GM12878 (cell line): ENCODE measurements at regions not wholly inside any gene's neighbourhood (a gene's known extent, or its start where the extent isn't known, plus 50 kb on each side); places are given as distances from the start of the nearest gene placed in this dataset.

ENCODE experiments used
- ATAC-seq: fragments of 200-7000 bp; cut with Tn5 transposase; 3 replicates; pipeline ENCODE4 v1.9.1; 2020; ENCODE audit warnings: mild to moderate bottlenecking, moderate library complexity
- BruUV-seq: library from RNA; stranded (reverse); fragments of 400-500 nt; replicated peaks from 2 replicates; lab custom pipeline; 2021; lab: Mats Ljungman, UMichigan
- CTCF ChIA-PET: fragments of 300-600 bp; sonication (Branson Sonifier 250); formaldehyde crosslinking; extraction: SDS; loops from one replicate; lab custom pipeline; 2021; ENCODE audit warnings: inconsistent platforms; lab: Yijun Ruan, JAX
- POLR2A ChIA-PET: fragments of 350-600 bp; formaldehyde crosslinking; extraction: SDS; loops from one replicate; lab custom pipeline; 2021; ENCODE audit warnings: inconsistent platforms; lab: Charles Lee
- RAD21 ChIA-PET: fragments of 300-600 bp; sonication (Branson Sonifier 250); formaldehyde crosslinking; loops from one replicate; lab custom pipeline; 2023; ENCODE audit warnings: antibody characterized with exemption; ENCODE audit not compliant: unreplicated experiment; lab: Charles Lee
- SMC1A ChIA-PET: fragments of 300-600 bp; sonication (Branson Sonifier 250); formaldehyde crosslinking; loops from one replicate; lab custom pipeline; 2023; ENCODE audit not compliant: unreplicated experiment, uncharacterized antibody; lab: Charles Lee
- DNase-seq: peaks from one replicate; pipeline ENCODE4 v3.0.0-alpha.2; 2011; ENCODE audit warnings: low read depth, low spot score
- FAIRE-seq: peaks from 3 replicates; lab custom pipeline; 2011; peaks lifted over from hg19 to GRCh38; lab: Jason Lieb, UNC
- H2AFZ ChIP-seq: 2 replicates; pipeline ENCODE4 v1.6.0; 2011; ENCODE audit warnings: low read depth, low read length, control low read depth; ENCODE audit not compliant: control insufficient read depth
- H3K27ac ChIP-seq: 2 replicates; pipeline ENCODE4 v1.5.1; 2011; ENCODE audit warnings: control low read depth; ENCODE audit not compliant: control insufficient read depth, insufficient read depth
- H3K27me3 ChIP-seq, 2 experiments: replicated peaks in 1 of 2; 2 replicates each; pipeline versions ENCODE4 v1.6.0 to v1.6.1; 2011; ENCODE audit warnings: low read length in 1 of 2; ENCODE audit not compliant: control insufficient read depth in 2 of 2, insufficient read depth in 2 of 2
- H3K36me3 ChIP-seq, 2 experiments: 2 replicates each; pipeline ENCODE4 v1.5.1; 2011; ENCODE audit warnings: low read length in 1 of 2; ENCODE audit not compliant: control insufficient read depth in 2 of 2, insufficient read depth in 2 of 2
- H3K4me1 ChIP-seq: 2 replicates; pipeline ENCODE4 v1.6.1; 2011; ENCODE audit warnings: mild to moderate bottlenecking, low read length, moderate library complexity, mixed read lengths; ENCODE audit not compliant: control insufficient read depth, insufficient read depth
- H3K4me2 ChIP-seq: 2 replicates; pipeline ENCODE4 v1.6.0; 2011; ENCODE audit warnings: control low read depth; ENCODE audit not compliant: control insufficient read depth, insufficient read depth
- H3K4me3 ChIP-seq: fragments of 200-600 bp; sonication (generic); 2 replicates; pipeline ENCODE4 v1.5.1; 2016
- H3K79me2 ChIP-seq: 2 replicates; pipeline ENCODE4 v1.6.0; 2011; ENCODE audit warnings: low read length; ENCODE audit not compliant: control insufficient read depth, insufficient read depth
- H3K9ac ChIP-seq: 2 replicates; pipeline ENCODE4 v1.8.0; 2011; ENCODE audit warnings: low read length, control low read depth, mixed read lengths; ENCODE audit not compliant: control insufficient read depth, insufficient read depth
- H3K9me3 ChIP-seq: replicated peaks from 3 replicates; pipeline ENCODE4 v1.5.1; 2011; ENCODE audit warnings: mild to moderate bottlenecking, low read length; ENCODE audit not compliant: control insufficient read depth, insufficient read depth
- H4K20me1 ChIP-seq: 2 replicates; pipeline ENCODE4 v1.6.0; 2011; ENCODE audit not compliant: control insufficient read depth, insufficient read depth
- CBX5 ChIP-seq: sonication (generic); IDR thresholded peaks from 2 replicates; pipeline ENCODE4 v1.6.1; 2016; ENCODE audit warnings: low read depth, moderate library complexity, mild to moderate bottlenecking, inconsistent platforms
- ESRRA ChIP-seq: IDR thresholded peaks from 2 replicates; pipeline ENCODE4 v1.6.1; 2012; ENCODE audit warnings: mild to moderate bottlenecking, low read length, improper control_type of control experiment
- EZH2 ChIP-seq: IDR thresholded peaks from 2 replicates; pipeline ENCODE4 v1.6.1; 2012; ENCODE audit warnings: low read depth, mild to moderate bottlenecking, control low read depth, inconsistent platforms, low read length, borderline replicate concordance; ENCODE audit not compliant: control insufficient read depth
- JUND ChIP-seq: IDR thresholded peaks from 2 replicates; pipeline ENCODE4 v1.6.1; 2012; ENCODE audit warnings: low read depth, mild to moderate bottlenecking, low read length, improper control_type of control experiment, moderate library complexity
- LARP7 ChIP-seq: fragments of 450-650 bp; IDR thresholded peaks from 2 replicates; pipeline ENCODE4 v1.6.1; 2017; ENCODE audit warnings: mild to moderate bottlenecking
- MEF2A ChIP-seq: IDR thresholded peaks from 2 replicates; pipeline ENCODE4 v1.6.1; 2011; ENCODE audit warnings: low read depth, mild to moderate bottlenecking, low read length, moderate library complexity; ENCODE audit not compliant: insufficient read depth
- MTA2 ChIP-seq: fragments of 450-650 bp; IDR thresholded peaks from 2 replicates; pipeline ENCODE4 v1.6.1; 2016; ENCODE audit warnings: low read depth, mild to moderate bottlenecking, moderate library complexity
- RFX5 ChIP-seq: IDR thresholded peaks from 2 replicates; pipeline ENCODE4 v1.6.1; 2011; ENCODE audit warnings: low read depth, low read length, improper control_type of control experiment
- TCF7 ChIP-seq: IDR thresholded peaks from 2 replicates; pipeline ENCODE4 v1.6.1; 2014; ENCODE audit warnings: antibody characterized with exemption, borderline replicate concordance
- USF1 ChIP-seq: IDR thresholded peaks from 2 replicates; pipeline ENCODE4 v1.6.1; 2011; ENCODE audit warnings: borderline replicate concordance, low read depth, mild to moderate bottlenecking, moderate library complexity, mixed read lengths, low read length; ENCODE audit not compliant: insufficient read depth; ENCODE audit errors: extremely low read length
- ZNF24 ChIP-seq: fragments of 450-650 bp; IDR thresholded peaks from 2 replicates; pipeline ENCODE4 v1.6.1; 2017; ENCODE audit warnings: antibody characterized with exemption, mild to moderate bottlenecking
- WGBS: methylation state at CpG from one replicate; pipeline ENCODE4 v1.1.6; 2016; ENCODE audit warnings: low lambda C conversion rate; ENCODE audit not compliant: insufficient replicate concordance, insufficient coverage; ENCODE audit errors: missing lambda C conversion rate; 5-methylcytosine and 5-hydroxymethylcytosine counted together
- in situ Hi-C: fragments of 300-500 bp; cut with MboI; formaldehyde crosslinking; loops from 9 replicates; pipeline ENCODE4 v1.14.3; 2018; ENCODE audit warnings: mixed read lengths
- intact Hi-C: fragments of 100-400 bp; cut with micrococcal nuclease; formaldehyde crosslinking; loops from one replicate; pipeline ENCODE4 v1.14.2; 2022; ENCODE audit not compliant: unreplicated experiment

DNA sequence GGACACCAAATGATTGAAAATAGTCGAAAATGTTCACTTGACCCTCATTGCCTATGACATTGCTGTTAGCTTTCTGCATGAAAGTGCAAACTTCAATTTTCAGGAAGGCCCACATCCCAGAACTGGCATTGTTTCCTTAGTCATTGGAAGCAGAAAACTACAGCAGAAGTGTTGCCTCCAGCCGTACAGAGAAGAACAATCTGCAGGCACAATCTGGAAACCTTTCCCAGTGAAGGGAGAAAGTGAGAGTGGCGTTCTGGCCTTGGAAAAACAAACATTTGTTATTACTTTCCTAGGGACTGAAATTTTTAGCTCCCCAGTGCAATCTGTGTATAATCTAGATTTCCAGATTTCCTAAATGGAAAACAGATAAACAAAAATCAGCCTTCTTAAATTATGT is 529.5 kb upstream of the RBFOX1 start (continued):
- TF ChIP-seq LARP7 (no peak), JUND (no peak), RFX5 (no peak), ZNF24 (no peak), MEF2A (no peak), USF1 (no peak)

DNA sequence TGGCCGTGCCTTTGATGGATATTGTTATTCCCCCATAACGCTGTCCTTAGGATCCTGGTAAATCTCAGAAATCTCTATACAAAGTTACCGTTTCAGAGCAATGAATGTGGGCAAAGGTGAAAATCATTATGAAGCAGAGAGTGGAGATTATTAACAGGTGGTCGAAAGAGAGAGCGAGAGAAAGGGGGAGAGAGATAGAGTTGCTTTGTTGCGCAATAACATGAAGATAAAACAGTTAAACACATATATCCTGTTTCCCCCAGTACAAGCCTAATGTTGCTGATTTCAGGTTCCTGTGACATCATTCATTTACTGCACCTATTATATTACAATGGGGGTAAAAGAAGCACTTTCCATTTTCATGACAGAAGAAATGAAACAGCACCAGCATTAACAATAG is 535.4 kb upstream of the RBFOX1 start:
- ChIA-PET CTCF (no interaction called here), SMC1A (no interaction called here), RAD21 (no interaction called here), POLR2A (no interaction called here)
- Histone ChIP-seq H3K27ac (no peak overlapping the region), H3K9ac (no peak overlapping the region), H3K4me2 (no peak overlapping the region), H4K20me1 (no peaks in the 10 kb centered on the region), H3K4me1 (no peaks in the 10 kb centered on the region), H2AFZ (no peak overlapping the region), H3K27me3 (no peaks in the 10 kb centered on the region), H3K79me2 (no peaks in the 10 kb centered on the region), H3K9me3 (no peaks in the 10 kb centered on the region; the same call in 2 of the 3 replicates), H3K4me3 (no peak overlapping the region), H3K36me3 (no peaks in the 10 kb centered on the region)
- FAIRE-seq (no peak), ATAC-seq (no peak), DNase-seq (no peak)
- BruUV-seq: no TSS peak
- no peak for TF ChIP-seq TCF7
- no peak for TF ChIP-seq CBX5
- TF ChIP-seq MTA2: no peak
- TF ChIP-seq EZH2: no peak
- TF ChIP-seq ESRRA: no peak
- in situ Hi-C loops: loop anchor here (10.0 kb wide), 1 partner anchor 132 kb away; no protein-coding TSS in a partner anchor
- WGBS: 31% methylated on average over 6 of the region's 6 CpGs
- intact Hi-C loops: no loop called here
